SK-N-MC (cell line): ENCODE measurements at regions not wholly inside any gene's neighbourhood (a gene's known extent, or its start where the extent isn't known, plus 50 kb on each side); places are given as distances from the start of the nearest gene placed in this dataset.

Experiments used
- DNase-seq: peaks from one replicate; pipeline ENCODE4 v3.0.0-alpha.2; 2011; ENCODE audit warnings: low read depth, low spot score
- H3K27ac ChIP-seq: fragments of 200-600 bp; sonication (generic); 2 replicates; pipeline ENCODE4 v1.5.1; 2016; ENCODE audit warnings: mixed run types
- H3K36me3 ChIP-seq: fragments of 200-600 bp; sonication (generic); 2 replicates; pipeline ENCODE4 v1.6.1; 2017; ENCODE audit warnings: antibody characterized with exemption, low read length, mixed read lengths; ENCODE audit not compliant: insufficient read depth
- H3K4me3 ChIP-seq: fragments of 200-600 bp; sonication (generic); 2 replicates; pipeline ENCODE4 v1.5.1; 2016
- H3K9ac ChIP-seq: fragments of 200-600 bp; sonication (generic); 2 replicates; pipeline ENCODE4 v1.8.0; 2017; ENCODE audit warnings: mixed run types, mixed read lengths; ENCODE audit not compliant: insufficient read length
- H3K9me3 ChIP-seq: fragments of 200-600 bp; sonication (generic); 2 replicates; pipeline ENCODE4 v1.6.1; 2017; ENCODE audit warnings: low read depth, mild to moderate bottlenecking, antibody characterized with exemption, low read length, moderate library complexity, mixed read lengths
- EZH2 ChIP-seq: fragments of 200-600 bp; sonication (generic); IDR thresholded peaks from one replicate; pipeline ENCODE4 v1.6.1; 2017; ENCODE audit warnings: antibody characterized with exemption
- FOXP2 ChIP-seq: optimal IDR thresholded peaks from 2 replicates; pipeline ENCODE3; 2011; ENCODE audit warnings: mild to moderate bottlenecking, moderate library complexity; ENCODE audit not compliant: insufficient read depth; ENCODE audit errors: extremely low read length, control extremely low read depth
- POLR2AphosphoS5 ChIP-seq: IDR thresholded peaks from 2 replicates; pipeline ENCODE4 v1.6.1; 2012; ENCODE audit warnings: mild to moderate bottlenecking, low read depth, low read length, borderline replicate concordance

DNA sequence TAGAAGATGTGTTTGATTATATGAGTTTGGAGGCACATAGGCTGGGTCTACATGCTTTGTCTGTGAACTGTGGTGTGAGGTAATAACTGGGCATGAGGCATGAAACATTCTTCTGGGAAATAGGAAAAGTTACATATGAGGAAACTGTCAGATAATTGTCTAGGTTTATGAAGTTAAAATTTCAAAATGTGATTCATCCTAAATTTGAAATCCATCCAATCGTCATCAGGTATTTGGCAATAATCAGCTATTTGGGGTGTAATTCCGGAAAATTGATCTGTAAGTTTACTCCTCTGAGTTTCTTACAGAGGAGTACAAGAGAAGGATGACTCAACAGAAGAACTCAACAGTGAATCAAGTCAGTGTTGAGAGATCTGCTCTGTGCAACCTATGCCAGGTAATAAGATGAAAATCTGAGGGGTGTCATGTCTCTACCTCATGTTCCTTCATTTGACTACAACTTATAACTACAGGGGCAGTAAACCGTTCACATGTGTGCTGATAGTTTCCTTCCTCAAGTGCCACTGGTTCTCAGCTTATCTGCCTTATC is 1171.6 kb upstream of the CDH18 start:
- Histone ChIP-seq H3K9me3 (no peaks in the 10 kb centered on the region; the same call in 1 of the 2 replicates), H3K36me3 (no peaks in the 10 kb centered on the region), H3K27ac (no peak overlapping the region), H3K4me3 (no peak overlapping the region), H3K9ac (no peak overlapping the region)
- TF ChIP-seq POLR2AphosphoS5, result no peak
- no peak for TF ChIP-seq EZH2
- TF ChIP-seq FOXP2, result no peak
- DNase-seq, result no peak

- no peak overlapping the region for H3K4me3 ChIP-seq
- TF ChIP-seq FOXP2 (no peak), POLR2AphosphoS5 (no peak), EZH2 (no peak)
- no peak overlapping the region for H3K9ac ChIP-seq
- no peak for DNase-seq
- H3K27ac ChIP-seq, result no peak overlapping the region
- no peaks in the 10 kb centered on the region for H3K36me3 ChIP-seq
- H3K9me3 ChIP-seq, result no peaks in the 10 kb centered on the region; the same call in 1 of the 2 replicates
Observed at GRCh38 chr5:21154526-21154925, 1166.5 kb upstream of the CDH18 start.

- peak; percentile 43; the same call in 1 of the 2 replicates for TF ChIP-seq POLR2AphosphoS5
- TF ChIP-seq FOXP2, result no peak
- no peak for TF ChIP-seq EZH2
- H3K27ac ChIP-seq, result no peak overlapping the region; the same call in 1 of the 2 replicates
- no peaks in the 10 kb centered on the region for H3K36me3 ChIP-seq
- H3K9ac ChIP-seq, result no peak overlapping the region
- peak; percentile 90 for DNase-seq
- H3K4me3 ChIP-seq, result no peak overlapping the region; the same call in 1 of the 2 replicates
- peaks cover 4% of the 10 kb centered on the region; the same call in 1 of the 2 replicates for H3K9me3 ChIP-seq
Observed at GRCh38 chr5:21152611-21153010, 1164.6 kb upstream of the CDH18 start.

DNA sequence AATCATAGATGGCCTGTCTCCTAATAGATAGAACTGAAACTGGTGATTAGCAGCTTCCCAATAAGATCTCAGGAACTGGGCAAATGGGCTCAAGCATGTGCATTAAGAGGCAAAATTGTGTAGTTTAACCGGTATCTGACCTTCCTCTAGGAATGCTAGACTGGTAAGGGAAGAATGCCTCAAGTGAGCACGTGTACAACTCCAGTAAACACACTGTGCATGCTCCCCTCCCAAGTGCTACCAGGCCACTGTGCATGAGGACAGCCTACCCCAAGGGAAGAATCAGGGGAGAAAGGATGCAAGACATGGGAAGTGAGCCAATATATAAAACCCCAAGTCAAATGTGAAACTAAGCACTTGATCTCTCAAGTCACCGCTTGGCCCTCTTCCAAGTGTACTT is 1157.4 kb upstream of the CDH18 start:
- no peak for DNase-seq

GRCh38 chr5:21143686-21144085 is 1155.7 kb upstream of the CDH18 start:
- TF ChIP-seq FOXP2 (no peak), EZH2 (no peak), POLR2AphosphoS5 (no peak)
- no peaks in the 10 kb centered on the region for H3K36me3 ChIP-seq

More for the DNA sequence above, 1157.4 kb upstream of the CDH18 start:
- no peak for TF ChIP-seq FOXP2
- Histone ChIP-seq H3K27ac (no peak overlapping the region), H3K9ac (no peak overlapping the region), H3K36me3 (no peaks in the 10 kb centered on the region), H3K9me3 (peaks cover 4% of the 10 kb centered on the region; the same call in 1 of the 2 replicates), H3K4me3 (no peak overlapping the region)

DNA sequence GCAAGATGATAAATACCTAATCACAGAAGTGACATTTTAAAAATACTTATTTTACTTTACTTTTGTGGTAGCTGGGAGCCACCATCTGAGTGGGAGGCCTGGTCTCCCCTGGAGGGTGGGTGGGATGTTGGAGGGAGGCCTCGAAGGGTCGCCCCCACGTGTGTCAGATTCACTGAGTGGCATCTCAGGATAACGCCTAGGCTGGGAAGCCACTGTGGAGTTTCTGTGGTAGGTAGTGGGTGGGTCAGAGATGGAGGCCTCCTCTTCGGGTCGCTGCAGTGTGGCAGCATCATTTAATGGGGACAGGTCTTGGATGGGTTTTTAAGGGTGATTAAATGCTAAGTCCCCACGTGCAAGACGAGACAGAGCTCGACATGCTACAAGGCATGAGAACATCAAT is 1154.8 kb upstream of the CDH18 start:
- H3K9me3 ChIP-seq, result no peaks in the 10 kb centered on the region
- DNase-seq, result no peak

More at GRCh38 chr5:21143686-21144085, 1155.7 kb upstream of the CDH18 start:
- Histone ChIP-seq H3K9me3 (peaks cover 4% of the 10 kb centered on the region; the same call in 1 of the 2 replicates), H3K27ac (no peak overlapping the region), H3K9ac (no peak overlapping the region), H3K4me3 (no peak overlapping the region)
- no peak for DNase-seq

GRCh38 chr5:21140987-21141386 is 1153.0 kb upstream of the CDH18 start:
- Histone ChIP-seq H3K27ac (no peak overlapping the region), H3K9ac (no peak overlapping the region), H3K4me3 (no peak overlapping the region), H3K36me3 (no peaks in the 10 kb centered on the region), H3K9me3 (no peaks in the 10 kb centered on the region)
- no peak for DNase-seq
- TF ChIP-seq POLR2AphosphoS5, result no peak
- no peak for TF ChIP-seq EZH2
- no peak for TF ChIP-seq FOXP2

More for the DNA sequence above, 1154.8 kb upstream of the CDH18 start:
- no peak overlapping the region for H3K9ac ChIP-seq
- H3K36me3 ChIP-seq, result no peaks in the 10 kb centered on the region
- no peak overlapping the region for H3K4me3 ChIP-seq
- TF ChIP-seq POLR2AphosphoS5 (no peak), EZH2 (no peak), FOXP2 (no peak)
- H3K27ac ChIP-seq, result no peak overlapping the region

DNA sequence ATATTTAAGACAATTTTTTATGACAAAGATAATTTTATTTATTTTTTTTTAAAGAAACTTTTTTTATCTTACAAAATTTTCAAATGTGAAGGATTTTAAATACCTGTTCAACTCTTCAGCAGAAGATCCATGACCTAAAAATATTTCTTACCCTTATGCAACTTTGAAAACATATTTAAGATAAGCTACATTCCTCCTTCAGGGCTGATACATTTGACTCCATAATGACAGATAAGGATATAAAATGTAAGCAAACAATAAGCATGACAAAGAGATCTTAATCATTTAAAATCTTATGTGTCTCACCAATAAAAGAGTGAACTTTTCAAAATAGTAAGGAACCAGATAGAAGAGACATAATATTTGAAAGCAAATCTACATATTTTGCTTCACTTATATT is 1138.2 kb upstream of the CDH18 start:
- no peak for DNase-seq
- H3K9me3 ChIP-seq, result no peaks in the 10 kb centered on the region

More for the DNA sequence above, 1138.2 kb upstream of the CDH18 start:
- no peaks in the 10 kb centered on the region for H3K36me3 ChIP-seq
- no peak overlapping the region for H3K4me3 ChIP-seq
- no peak overlapping the region for H3K27ac ChIP-seq
- TF ChIP-seq EZH2 (no peak), POLR2AphosphoS5 (no peak), FOXP2 (no peak)
- no peak overlapping the region for H3K9ac ChIP-seq
